IPS DF 6.9 (cell line): ENCODE measurements at regions not wholly inside any gene's neighbourhood (a gene's known extent, or its start where the extent isn't known, plus 50 kb on each side); places are given as distances from the start of the nearest gene placed in this dataset.

Source experiments
- DNase-seq: peaks from one replicate; pipeline ENCODE4 v3.0.0-alpha.2; 2013; ENCODE audit warnings: low read depth, low spot score
- H3K27ac ChIP-seq: one replicate; pipeline ENCODE4 v1.5.1; 2013; ENCODE audit warnings: low read length, control low read depth
- H3K27me3 ChIP-seq: 2 replicates; pipeline ENCODE4 v1.6.1; 2013; ENCODE audit warnings: mild to moderate bottlenecking, low read length; ENCODE audit not compliant: control insufficient read depth, insufficient read depth
- H3K36me3 ChIP-seq: 2 replicates; pipeline ENCODE4 v1.6.1; 2013; ENCODE audit warnings: low read length; ENCODE audit not compliant: control insufficient read depth, insufficient read depth
- H3K4me1 ChIP-seq: 2 replicates; pipeline ENCODE4 v1.6.1; 2013; ENCODE audit warnings: low read length; ENCODE audit not compliant: control insufficient read depth, insufficient read depth
- H3K4me3 ChIP-seq: 2 replicates; pipeline ENCODE4 v1.5.1; 2013; ENCODE audit warnings: mild to moderate bottlenecking, low read length
- H3K9me3 ChIP-seq: 2 replicates; pipeline ENCODE4 v1.6.1; 2013; ENCODE audit warnings: low read length, inconsistent platforms; ENCODE audit not compliant: control insufficient read depth, insufficient read depth
- WGBS: extraction: QIAGEN DNeasy Blood & Tissue Kit; methylation state at CpG from one replicate; pipeline ENCODE4 v1.1.7; 2013; ENCODE audit warnings: mixed read lengths, missing lambda C conversion rate; ENCODE audit not compliant: insufficient read length, insufficient coverage; 5-methylcytosine and 5-hydroxymethylcytosine counted together

DNA sequence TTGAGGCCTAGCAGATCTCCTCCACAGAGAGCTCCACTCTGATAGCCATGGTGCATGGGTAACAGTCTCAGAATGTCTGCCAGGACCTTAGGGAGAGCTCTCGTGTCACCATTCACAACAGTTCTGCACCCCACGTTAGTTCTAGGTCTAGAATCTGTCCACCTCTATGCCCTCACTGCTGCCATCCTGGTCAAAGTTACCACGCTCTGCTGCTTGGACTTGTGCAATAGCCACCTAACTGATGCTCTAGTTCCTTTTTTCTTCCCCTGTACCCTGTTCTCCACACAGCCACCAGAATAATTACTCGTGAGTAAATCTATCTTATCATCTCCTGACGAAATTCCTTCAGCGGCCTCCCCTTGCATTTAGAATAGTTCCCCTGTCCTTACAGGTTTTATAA, 268.8 kb upstream of the GATB start:
- Histone ChIP-seq H3K4me3 (no peak overlapping the region), H3K9me3 (no peaks in the 10 kb centered on the region), H3K4me1 (no peaks in the 10 kb centered on the region), H3K27ac (no peak overlapping the region), H3K36me3 (no peaks in the 10 kb centered on the region), H3K27me3 (no peaks in the 10 kb centered on the region)
- WGBS = no CpG with 5 or more reads among the region's 6 CpGs
- no peak for DNase-seq

DNA sequence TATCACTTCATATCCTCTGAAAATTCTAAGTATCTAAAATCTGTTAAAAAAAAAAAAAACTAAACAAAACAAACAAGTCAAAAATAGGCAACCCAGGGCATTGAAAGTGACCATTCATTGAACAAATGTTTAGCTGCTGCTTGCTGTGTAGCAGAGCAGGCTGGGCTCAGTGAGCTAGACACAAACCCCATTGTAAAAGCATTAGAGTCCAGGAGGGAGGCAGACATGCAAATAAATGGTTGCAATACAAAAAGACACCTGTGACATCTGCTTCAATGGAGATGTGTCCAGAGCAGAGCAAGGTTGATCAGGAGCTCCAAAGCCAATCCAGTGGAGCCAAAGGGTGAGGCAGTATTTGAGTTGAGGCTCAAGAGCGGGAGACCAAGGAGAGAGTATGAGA, 267.3 kb upstream of the GATB start:
- no CpG with 5 or more reads among the region's 1 CpG for WGBS
- DNase-seq = no peak

DNA sequence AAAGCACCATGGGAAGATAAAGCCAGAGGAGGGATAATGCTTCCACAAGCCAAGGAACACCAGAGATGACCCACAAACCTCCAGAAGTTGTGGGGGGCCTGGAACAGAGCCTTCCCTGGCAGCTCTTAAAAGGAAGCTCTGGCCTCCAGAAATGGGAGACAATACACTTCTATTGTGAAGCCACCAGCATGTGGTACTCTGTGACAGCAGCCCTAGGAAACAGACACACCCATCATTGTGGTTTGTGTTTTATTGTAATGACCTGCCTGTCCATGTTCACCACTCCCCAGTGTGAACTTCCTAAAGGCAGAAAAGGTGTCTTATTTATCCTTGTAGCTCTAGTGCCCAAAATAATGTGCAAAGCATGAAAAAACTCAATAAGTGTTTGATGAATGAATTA, 264.1 kb upstream of the GATB start:
- no peaks in the 10 kb centered on the region for H3K27me3 ChIP-seq
- no peak overlapping the region for H3K4me3 ChIP-seq
- H3K4me1 ChIP-seq = no peaks in the 10 kb centered on the region
- H3K9me3 ChIP-seq = no peaks in the 10 kb centered on the region
- H3K36me3 ChIP-seq = no peaks in the 10 kb centered on the region
- no peak for DNase-seq
- no peak overlapping the region for H3K27ac ChIP-seq

More for the DNA sequence above, 267.3 kb upstream of the GATB start:
- H3K27ac ChIP-seq = no peak overlapping the region
- no peaks in the 10 kb centered on the region for H3K36me3 ChIP-seq
- no peak overlapping the region for H3K4me3 ChIP-seq
- no peaks in the 10 kb centered on the region for H3K9me3 ChIP-seq
- H3K4me1 ChIP-seq = no peaks in the 10 kb centered on the region
- H3K27me3 ChIP-seq = no peaks in the 10 kb centered on the region

- no peak for DNase-seq
- no peaks in the 10 kb centered on the region for H3K36me3 ChIP-seq
- no peak overlapping the region for H3K27ac ChIP-seq
- H3K9me3 ChIP-seq = no peaks in the 10 kb centered on the region
- no peaks in the 10 kb centered on the region for H3K4me1 ChIP-seq
- no peak overlapping the region for H3K4me3 ChIP-seq
- no CpG with 5 or more reads among the region's 9 CpGs for WGBS
- H3K27me3 ChIP-seq = no peaks in the 10 kb centered on the region
Observed at GRCh38 chr4:152023674-152024073, 262.9 kb upstream of the GATB start.

- no CpG with 5 or more reads among the region's 5 CpGs for WGBS
- H3K9me3 ChIP-seq = no peaks in the 10 kb centered on the region
- no peaks in the 10 kb centered on the region for H3K27me3 ChIP-seq
- DNase-seq = no peak
- no peak overlapping the region for H3K27ac ChIP-seq
- H3K36me3 ChIP-seq = no peaks in the 10 kb centered on the region
- no peak overlapping the region for H3K4me3 ChIP-seq
- H3K4me1 ChIP-seq = no peaks in the 10 kb centered on the region
Observed at GRCh38 chr4:152022543-152022942, 261.7 kb upstream of the GATB start.

- no peaks in the 10 kb centered on the region for H3K27me3 ChIP-seq
- H3K4me3 ChIP-seq = no peak overlapping the region
- no peak overlapping the region for H3K27ac ChIP-seq
- WGBS = no CpG with 5 or more reads among the region's 6 CpGs
- no peaks in the 10 kb centered on the region for H3K36me3 ChIP-seq
- H3K4me1 ChIP-seq = no peaks in the 10 kb centered on the region
- DNase-seq = no peak
- no peaks in the 10 kb centered on the region for H3K9me3 ChIP-seq
Observed at GRCh38 chr4:152021788-152022438, 261.1 kb upstream of the GATB start.

GRCh38 chr4:152020073-152020472, 259.3 kb upstream of the GATB start:
- Histone ChIP-seq H3K27me3 (no peaks in the 10 kb centered on the region), H3K9me3 (no peaks in the 10 kb centered on the region), H3K36me3 (no peaks in the 10 kb centered on the region), H3K4me1 (no peaks in the 10 kb centered on the region), H3K4me3 (no peak overlapping the region), H3K27ac (no peak overlapping the region)
- no peak for DNase-seq
- WGBS = no CpG with 5 or more reads among the region's 5 CpGs

DNA sequence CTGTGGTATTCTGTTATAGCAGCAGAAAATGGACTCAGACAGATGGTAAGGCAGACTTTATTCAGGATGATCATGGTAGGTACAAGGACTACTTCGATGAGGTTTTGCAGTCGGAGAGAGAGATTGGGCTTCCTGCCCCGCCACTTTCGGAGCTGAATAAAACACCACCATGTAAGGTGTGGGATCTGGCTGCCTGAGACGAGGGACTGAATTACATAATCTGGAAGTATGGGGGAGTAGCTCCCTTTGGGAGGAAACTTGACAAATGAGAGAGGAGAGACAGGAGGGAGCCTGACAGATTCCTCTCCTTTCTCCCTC, 255.5 kb upstream of the GATB start:
- no peak overlapping the region for H3K4me3 ChIP-seq
- H3K4me1 ChIP-seq = no peaks in the 10 kb centered on the region
- H3K36me3 ChIP-seq = no peaks in the 10 kb centered on the region
- no peak overlapping the region for H3K27ac ChIP-seq
- no peak for DNase-seq
- no peaks in the 10 kb centered on the region for H3K27me3 ChIP-seq
- WGBS = no CpG with 5 or more reads among the region's 5 CpGs
- no peaks in the 10 kb centered on the region; the same call in 1 of the 2 replicates for H3K9me3 ChIP-seq

DNA sequence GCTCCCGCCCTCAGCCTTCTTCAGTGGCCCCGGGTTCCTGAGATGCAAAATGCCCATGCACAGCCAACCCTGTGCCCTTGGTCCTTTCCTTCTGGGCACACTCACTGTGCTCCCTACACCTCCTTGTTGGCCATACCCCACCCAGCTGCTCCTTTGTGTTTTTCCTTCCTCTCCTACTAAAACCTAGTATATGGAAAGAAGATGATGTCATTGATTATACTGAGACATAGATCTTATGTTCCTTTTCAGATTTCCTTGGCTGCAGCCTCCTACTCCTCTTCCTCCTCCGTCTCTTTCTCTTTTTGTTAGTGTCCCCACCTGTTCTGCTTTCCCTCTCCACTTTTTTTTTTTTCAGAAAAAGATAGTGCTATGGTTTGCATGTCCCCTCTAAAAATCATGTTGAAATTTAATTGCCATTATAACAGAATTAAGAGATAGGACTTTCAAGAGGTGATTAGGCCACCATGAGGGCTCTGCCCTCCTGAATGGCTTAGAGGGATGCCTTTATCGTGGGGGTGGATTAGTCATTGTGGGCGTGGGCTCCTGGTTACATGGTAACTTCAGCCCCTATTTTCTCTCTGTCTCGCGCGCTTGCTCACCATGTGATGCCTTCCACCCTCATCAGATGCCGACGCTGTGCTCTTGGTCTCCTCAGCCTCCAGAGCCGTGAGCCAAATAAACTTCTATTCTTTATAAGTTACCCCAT, 254.9 kb upstream of the GATB start:
- Histone ChIP-seq H3K27ac (no peak overlapping the region), H3K27me3 (no peaks in the 10 kb centered on the region), H3K9me3 (no peaks in the 10 kb centered on the region; the same call in 1 of the 2 replicates), H3K4me3 (no peak overlapping the region), H3K36me3 (no peaks in the 10 kb centered on the region), H3K4me1 (no peaks in the 10 kb centered on the region)
- WGBS = no CpG with 5 or more reads among the region's 11 CpGs
- no peak for DNase-seq

GRCh38 chr4:152014280-152014679, 253.5 kb upstream of the GATB start:
- H3K27me3 ChIP-seq = no peaks in the 10 kb centered on the region
- no CpG with 5 or more reads among the region's 3 CpGs for WGBS
- H3K9me3 ChIP-seq = no peaks in the 10 kb centered on the region; the same call in 1 of the 2 replicates
- no peak for DNase-seq
- no peak overlapping the region for H3K4me3 ChIP-seq
- H3K27ac ChIP-seq = no peak overlapping the region
- H3K36me3 ChIP-seq = no peaks in the 10 kb centered on the region
- H3K4me1 ChIP-seq = peaks cover 2% of the 10 kb centered on the region; the same call in 1 of the 2 replicates

GRCh38 chr4:152011469-152011868, 250.7 kb upstream of the GATB start:
- H3K36me3 ChIP-seq = no peaks in the 10 kb centered on the region
- H3K27me3 ChIP-seq = no peaks in the 10 kb centered on the region
- H3K4me1 ChIP-seq = peaks cover 2% of the 10 kb centered on the region; the same call in 1 of the 2 replicates
- H3K9me3 ChIP-seq = no peaks in the 10 kb centered on the region; the same call in 1 of the 2 replicates
- no peak overlapping the region for H3K4me3 ChIP-seq
- DNase-seq = no peak
- H3K27ac ChIP-seq = no peak overlapping the region
- no CpG with 5 or more reads among the region's 7 CpGs for WGBS
